Prostate gland (tissue), 2 donors: ENCODE measurements at regions not wholly inside any gene's neighbourhood (a gene's known extent, or its start where the extent isn't known, plus 50 kb on each side); places are given as distances from the start of the nearest gene placed in this dataset.

Source experiments
- CTCF ChIP-seq, 4 experiments: fragments of 200-600 bp in 2 of 4; fragments of 450-650 bp in 2 of 4; sonication (generic) in 2 of 4; IDR thresholded peaks; 1 replicate in 3 of 4; 2 replicates in 1 of 4; pipeline ENCODE4 v1.5.1; 2016 to 2019; ENCODE audit warnings: antibody characterized with exemption in 4 of 4, mild to moderate bottlenecking in 2 of 4, moderate library complexity in 2 of 4
- POLR2A ChIP-seq: fragments of 450-650 bp; IDR thresholded peaks from one replicate; pipeline ENCODE4 v1.6.1; 2016; ENCODE audit warnings: antibody characterized with exemption, mild to moderate bottlenecking

GRCh38 chr15:29465196-29465595 lies 195.6 kb upstream of the NSMCE3 start:
- TF ChIP-seq POLR2A (no peak), CTCF (IDR thresholded peaks at IDR 0.05) (no peak)
